GM12891 (cell line): ENCODE measurements at regions not wholly inside any gene's neighbourhood (a gene's known extent, or its start where the extent isn't known, plus 50 kb on each side); places are given as distances from the start of the nearest gene placed in this dataset.

Experiments
- POLR2A ChIP-seq: IDR thresholded peaks from 2 replicates; pipeline ENCODE4 v1.6.1; 2011; ENCODE audit warnings: low read depth, low read length, control low read depth
- POLR2AphosphoS5 ChIP-seq: IDR thresholded peaks from 2 replicates; pipeline ENCODE4 v1.6.1; 2011; ENCODE audit warnings: low read depth, low read length, control low read depth

DNA sequence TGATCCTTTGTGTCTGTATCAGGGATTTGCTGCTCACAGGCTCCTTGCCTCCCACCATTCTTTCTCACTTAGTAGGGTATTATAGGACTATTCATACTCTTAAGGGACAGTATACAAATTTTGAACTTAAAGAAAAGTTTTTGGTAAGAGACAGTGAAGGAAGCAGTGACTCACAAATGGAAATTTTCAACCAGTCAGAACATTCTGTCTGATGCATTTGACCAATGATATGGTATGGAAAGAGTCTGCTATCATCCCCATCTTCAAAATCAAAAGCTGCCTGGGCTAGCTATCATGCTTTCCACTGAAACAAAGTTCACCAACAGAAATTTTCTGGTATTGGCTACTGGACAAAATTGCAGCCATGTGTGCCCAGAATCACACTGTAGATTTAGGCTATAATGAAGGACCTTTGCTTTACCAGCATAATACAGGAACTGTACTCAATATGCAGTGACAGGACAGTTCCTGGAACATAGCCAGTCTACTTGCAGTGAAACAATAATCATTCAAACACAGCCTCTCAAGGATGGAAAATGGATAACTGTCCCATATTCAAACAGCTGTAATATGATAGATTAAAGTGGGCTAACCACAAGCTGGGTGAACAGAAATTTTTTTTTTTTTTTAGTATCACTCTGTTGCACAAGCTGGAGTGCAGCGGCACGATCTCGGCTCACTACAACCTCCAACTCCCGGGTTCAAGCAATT is 109.0 kb upstream of the ACSL4 start:
- no peak for TF ChIP-seq POLR2A
- TF ChIP-seq POLR2AphosphoS5 = no peak
